H1 (cell line): ENCODE measurements at regions not wholly inside any gene's neighbourhood (a gene's known extent, or its start where the extent isn't known, plus 50 kb on each side); places are given as distances from the start of the nearest gene placed in this dataset.

Experiments
- CTCF ChIA-PET: fragments of 300-600 bp; sonication (Branson Sonifier 250); formaldehyde crosslinking; loops from one replicate; lab custom pipeline; 2021; ENCODE audit not compliant: partially characterized antibody; lab: Charles Lee
- POLR2A ChIA-PET: fragments of 300-600 bp; sonication (Branson Sonifier 250); formaldehyde crosslinking; loops from one replicate; lab custom pipeline; 2021; ENCODE audit warnings: inconsistent platforms; ENCODE audit not compliant: partially characterized antibody; lab: Charles Lee
- DNase-seq, 2 experiments: peaks; one replicate each; pipeline versions ENCODE4 v3.0.0 to v3.0.0-alpha.2; 2010 to 2022; ENCODE audit warnings: low spot score in 2 of 2, low read depth in 1 of 2, mixed read lengths in 1 of 2
- FAIRE-seq: peaks from 2 replicates; lab custom pipeline; 2011; peaks lifted over from hg19 to GRCh38; lab: Jason Lieb, UNC
- H2AFZ ChIP-seq: 2 replicates; pipeline ENCODE4 v1.8.1; 2012; ENCODE audit warnings: low read length, inconsistent platforms
- H2AK5ac ChIP-seq: 2 replicates; pipeline ENCODE4 v1.6.1; 2013; ENCODE audit warnings: low read depth, low read length
- H2BK120ac ChIP-seq: replicated peaks from 2 replicates; pipeline ENCODE3; 2013; ENCODE audit warnings: low read depth, low read length, inconsistent platforms
- H2BK12ac ChIP-seq: 2 replicates; pipeline ENCODE4 v1.6.1; 2013; ENCODE audit warnings: low read depth, low read length
- H2BK15ac ChIP-seq: 2 replicates; pipeline ENCODE4 v1.6.1; 2013; ENCODE audit warnings: low read length
- H2BK20ac ChIP-seq: 2 replicates; pipeline ENCODE4 v1.6.1; 2013; ENCODE audit warnings: low read length
- H2BK5ac ChIP-seq: 2 replicates; pipeline ENCODE4 v1.6.1; 2013; ENCODE audit warnings: low read depth, low read length
- H3K14ac ChIP-seq: 2 replicates; pipeline ENCODE4 v1.6.1; 2013; ENCODE audit warnings: inconsistent platforms; ENCODE audit not compliant: insufficient read length
- H3K18ac ChIP-seq: 2 replicates; pipeline ENCODE4 v1.6.1; 2013; ENCODE audit warnings: low read length; ENCODE audit errors: extremely low read depth
- H3K23ac ChIP-seq: 2 replicates; pipeline ENCODE4 v1.6.1; 2013; ENCODE audit warnings: inconsistent platforms; ENCODE audit not compliant: insufficient read length
- H3K23me2 ChIP-seq: 2 replicates; pipeline ENCODE4 v1.6.1; 2013; ENCODE audit warnings: low read depth, low read length
- H3K27ac ChIP-seq: 2 replicates; pipeline ENCODE4 v1.6.1; 2011; ENCODE audit warnings: low read depth, low read length, inconsistent platforms
- H3K27me3 ChIP-seq, 4 experiments: replicated peaks in 1 of 4; 1 replicate in 1 of 4; 2 replicates in 3 of 4; pipeline versions ENCODE4 v1.6.1 to v1.8.1; 2011 to 2013; ENCODE audit warnings: low read length in 3 of 4, mild to moderate bottlenecking in 3 of 4, inconsistent platforms in 2 of 4, mixed read lengths in 2 of 4, moderate library complexity in 1 of 4; ENCODE audit not compliant: control insufficient read depth in 3 of 4, insufficient read depth in 3 of 4; ENCODE audit errors: extremely low read depth in 1 of 4
- H3K36me3 ChIP-seq, 4 experiments: 2 replicates each; pipeline versions ENCODE4 v1.6.1 to v1.8.1; 2011 to 2013; ENCODE audit warnings: mild to moderate bottlenecking in 4 of 4, low read length in 3 of 4, moderate library complexity in 2 of 4, control low read depth in 1 of 4, inconsistent platforms in 1 of 4; ENCODE audit not compliant: insufficient read depth in 4 of 4, control insufficient read depth in 2 of 4
- H3K4ac ChIP-seq: replicated peaks from 2 replicates; pipeline ENCODE3; 2013; ENCODE audit warnings: low read length, low read depth, mixed read lengths, inconsistent platforms; ENCODE audit not compliant: insufficient read length
- H3K4me1 ChIP-seq, 4 experiments: replicated peaks in 1 of 4; 1 replicate in 1 of 4; 2 replicates in 3 of 4; pipeline versions ENCODE4 v1.6.1 to v1.8.1; 2011 to 2013; ENCODE audit warnings: low read length in 3 of 4, inconsistent platforms in 2 of 4, mixed read lengths in 1 of 4; ENCODE audit not compliant: insufficient read depth in 4 of 4, control insufficient read depth in 3 of 4
- H3K4me2 ChIP-seq, 2 experiments: 2 replicates each; pipeline versions ENCODE4 v1.6.1 to v1.8.1; 2011 to 2013; ENCODE audit warnings: low read depth in 2 of 2, low read length in 2 of 2, control low read depth in 1 of 2, inconsistent platforms in 1 of 2, mild to moderate bottlenecking in 1 of 2; ENCODE audit not compliant: insufficient read depth in 1 of 2
- H3K4me3 ChIP-seq, 4 experiments: fragments of 200-600, 300-600 bp in 1 of 4; sonication (generic), shearing (Covaris generic), sonication (Bioruptor Twin) in 1 of 4; 2 replicates each; pipeline versions ENCODE4 v1.5.1 to v1.8.1; 2011 to 2016; ENCODE audit warnings: low read length in 4 of 4, low read depth in 3 of 4, control low read depth in 2 of 4, inconsistent platforms in 2 of 4, mild to moderate bottlenecking in 2 of 4, mixed read lengths in 1 of 4, moderate library complexity in 1 of 4; ENCODE audit not compliant: insufficient read depth in 2 of 4; ENCODE audit errors: extremely low read depth in 1 of 4
- H3K56ac ChIP-seq: replicated peaks from 2 replicates; pipeline ENCODE3; 2013; ENCODE audit warnings: low read depth, mild to moderate bottlenecking, mixed read lengths, low read length, inconsistent platforms; ENCODE audit not compliant: insufficient read length
- H3K79me1 ChIP-seq: 2 replicates; pipeline ENCODE4 v1.6.1; 2013; ENCODE audit warnings: low read depth, low read length, control low read depth
- H3K79me2 ChIP-seq, 2 experiments: 2 replicates each; pipeline versions ENCODE4 v1.6.1 to v1.8.1; 2012 to 2013; ENCODE audit warnings: low read length in 2 of 2, mild to moderate bottlenecking in 2 of 2, inconsistent platforms in 1 of 2; ENCODE audit not compliant: insufficient read depth in 2 of 2, control insufficient read depth in 1 of 2
- H3K9ac ChIP-seq, 4 experiments: replicated peaks in 1 of 4; 1 replicate in 1 of 4; 2 replicates in 3 of 4; pipeline versions ENCODE4 v1.6.1 to v1.8.1; 2011 to 2013; ENCODE audit warnings: low read depth in 3 of 4, low read length in 3 of 4, control low read depth in 2 of 4, mild to moderate bottlenecking in 2 of 4, moderate library complexity in 2 of 4, inconsistent platforms in 1 of 4; ENCODE audit errors: extremely low read depth in 1 of 4
- H3K9me3 ChIP-seq, 2 experiments: 2 replicates each; pipeline versions ENCODE4 v1.6.1 to v1.8.1; 2012 to 2013; ENCODE audit warnings: mild to moderate bottlenecking in 2 of 2, moderate library complexity in 2 of 2, control low read depth in 1 of 2, inconsistent platforms in 1 of 2, low read depth in 1 of 2, low read length in 1 of 2, mixed read lengths in 1 of 2; ENCODE audit not compliant: insufficient read depth in 2 of 2
- H4K20me1 ChIP-seq, 2 experiments: replicated peaks in 1 of 2; 2 replicates each; pipeline versions ENCODE3 to v1.8.1; 2011 to 2013; ENCODE audit warnings: inconsistent platforms in 2 of 2, low read length in 2 of 2, mild to moderate bottlenecking in 1 of 2; ENCODE audit not compliant: insufficient read depth in 2 of 2, control insufficient read depth in 1 of 2
- H4K5ac ChIP-seq: 2 replicates; pipeline ENCODE4 v1.6.1; 2013; ENCODE audit warnings: low read length, low read depth, mixed read lengths, inconsistent platforms; ENCODE audit not compliant: insufficient read length
- H4K8ac ChIP-seq: 2 replicates; pipeline ENCODE4 v1.8.0; 2013; ENCODE audit warnings: mild to moderate bottlenecking, moderate library complexity, low read length, inconsistent platforms; ENCODE audit not compliant: insufficient read depth; ENCODE audit errors: extremely low read depth
- H4K91ac ChIP-seq: replicated peaks from 2 replicates; pipeline ENCODE3; 2013; ENCODE audit warnings: low read length, mixed read lengths, inconsistent platforms; ENCODE audit not compliant: insufficient read length
- CHD2 ChIP-seq: IDR thresholded peaks from 2 replicates; pipeline ENCODE4 v1.6.1; 2012; ENCODE audit warnings: low read length, improper control_type of control experiment
- KDM1A ChIP-seq: fragments of 200-600, 300-600 bp; sonication (generic); IDR thresholded peaks from 2 replicates; pipeline ENCODE4 v1.7.1; 2016; ENCODE audit warnings: mild to moderate bottlenecking, low read length, borderline replicate concordance
- NANOG ChIP-seq: IDR thresholded peaks from 2 replicates; pipeline ENCODE4 v1.6.1; 2011; ENCODE audit warnings: low read length, low read depth, mild to moderate bottlenecking, inconsistent platforms; ENCODE audit not compliant: insufficient read depth, poor library complexity, severe bottlenecking
- RBBP5 ChIP-seq: IDR thresholded peaks from 2 replicates; pipeline ENCODE4 v1.7.1; 2012; ENCODE audit warnings: low read depth, mild to moderate bottlenecking, inconsistent platforms, low read length, moderate library complexity, borderline replicate concordance
- SIX5 ChIP-seq: IDR thresholded peaks from 2 replicates; pipeline ENCODE4 v1.6.1; 2011; ENCODE audit warnings: mild to moderate bottlenecking, low read depth, low read length
- SP4 ChIP-seq: IDR thresholded peaks from 2 replicates; pipeline ENCODE4 v1.6.1; 2012; ENCODE audit warnings: low read length, inconsistent platforms
- TCF12 ChIP-seq: IDR thresholded peaks from 2 replicates; pipeline ENCODE4 v1.6.1; 2011; ENCODE audit warnings: low read depth, mild to moderate bottlenecking, low read length
- YY1 ChIP-seq: IDR thresholded peaks from 2 replicates; pipeline ENCODE4 v1.6.1; 2011; ENCODE audit warnings: low read depth, mild to moderate bottlenecking, low read length
- WGBS, 2 experiments: shearing (Covaris generic) in 1 of 2; methylation state at CpG; one replicate each; pipeline versions ENCODE4 v1.1.6 to v1.1.7; 2013 to 2015; ENCODE audit warnings: low lambda C conversion rate in 2 of 2, mixed read lengths in 2 of 2, inconsistent platforms in 1 of 2, low coverage in 1 of 2, missing lambda C conversion rate in 1 of 2; ENCODE audit not compliant: insufficient replicate concordance in 2 of 2, insufficient coverage in 1 of 2, insufficient read length in 1 of 2; ENCODE audit errors: extremely low coverage in 1 of 2, missing lambda C conversion rate in 1 of 2; 5-methylcytosine and 5-hydroxymethylcytosine counted together

DNA sequence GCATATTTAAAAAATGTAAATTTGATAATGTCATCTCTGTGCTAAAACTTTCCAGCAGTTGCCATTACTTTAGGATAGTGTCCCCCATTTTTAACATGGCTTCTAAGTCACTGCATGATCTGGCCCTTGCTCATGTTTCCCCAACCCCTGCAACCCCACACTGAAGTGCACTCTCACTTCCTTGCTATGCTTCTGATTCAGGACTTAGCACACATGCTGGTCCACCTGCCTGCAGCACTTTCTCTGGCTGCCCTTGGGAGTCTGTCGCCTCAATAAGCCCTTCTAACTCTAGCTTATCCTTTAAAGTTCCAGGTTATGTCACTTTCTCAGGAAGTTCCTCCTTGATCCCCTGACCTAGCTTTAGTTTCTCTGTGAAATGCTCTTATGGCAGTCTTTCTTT lies 241.0 kb downstream of the POSTN start:
- Histone ChIP-seq H4K20me1 (no peaks in the 10 kb centered on the region), H3K4me3 (no peak overlapping the region), H3K14ac (no peak overlapping the region), H3K23me2 (no peaks in the 10 kb centered on the region), H3K56ac (no peak overlapping the region), H3K36me3 (no peaks in the 10 kb centered on the region), H2BK12ac (no peak overlapping the region; the same call in 1 of the 2 replicates), H3K9ac (no peak overlapping the region), H3K27ac (no peak overlapping the region), H3K4ac (no peak overlapping the region), H3K27me3 (no peaks in the 10 kb centered on the region), H2AFZ (no peak overlapping the region), H3K79me1 (no peaks in the 10 kb centered on the region), H3K18ac (no peak overlapping the region), H3K79me2 (no peaks in the 10 kb centered on the region), H2AK5ac (no peak overlapping the region), H2BK20ac (no peak overlapping the region), H3K9me3 (no peaks in the 10 kb centered on the region), H2BK5ac (no peak overlapping the region), H4K91ac (no peak overlapping the region), H2BK15ac (no peak overlapping the region), H3K4me1 (no peaks in the 10 kb centered on the region), H4K8ac (no peak overlapping the region), H4K5ac (no peak overlapping the region), H2BK120ac (no peak overlapping the region), H3K4me2 (no peak overlapping the region), H3K23ac (no peak overlapping the region)
- POLR2A ChIA-PET = no interaction called here
- WGBS, 2 experiments = 93% methylated on average over 1 of the region's 1 CpG; no CpG with 5 or more reads in 1 of the 2 experiments
- DNase-seq (no peak), FAIRE-seq (no peak)
- TF ChIP-seq KDM1A (no peak), CHD2 (no peak), YY1 (no peak), RBBP5 (no peak), NANOG (no peak), SP4 (no peak), SIX5 (no peak), TCF12 (no peak)
- CTCF ChIA-PET = interaction anchor here (2.1 kb wide), 1 partner anchor 16 kb away, joined by 7 read pairs; no protein-coding TSS in a partner anchor
